ENCODE measurements at regions not wholly inside any gene's neighbourhood (a gene's known extent, or its start where the extent isn't known, plus 50 kb on each side); places are given as distances from the start of the nearest gene placed in this dataset.

DNA sequence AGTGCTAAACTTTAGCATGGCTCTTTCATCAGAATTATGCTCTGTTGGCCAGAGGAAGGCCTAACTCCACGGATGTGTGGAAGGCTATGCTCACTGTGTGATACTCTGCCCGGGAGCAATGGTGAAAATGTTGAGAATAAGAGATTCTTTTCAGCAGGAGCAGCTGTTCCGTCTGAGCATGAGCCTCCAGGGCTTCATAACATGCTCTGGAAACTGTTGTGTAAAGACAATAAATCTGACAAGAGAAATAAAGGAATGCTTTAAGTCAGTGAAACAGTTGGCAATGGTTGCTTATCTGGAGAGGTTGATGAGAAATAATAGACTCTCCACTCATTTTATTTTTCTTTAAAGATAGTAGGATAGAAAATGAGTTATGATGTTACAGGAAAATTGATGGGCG is 269.8 kb downstream of the DIPK2A start:
- Histone ChIP-seq H3K36me3 (ENCODE audit: control insufficient read depth, insufficient read depth, low read length) (no peaks in the 10 kb centered on the region), H3K27me3 (ENCODE audit: control insufficient read depth, insufficient read depth, low read length, poor library complexity, severe bottlenecking) (no peaks in the 10 kb centered on the region), H3K4me3 (ENCODE audit: insufficient read depth, low read depth, low read length) (no peak overlapping the region), H3K9me3 (ENCODE audit: control insufficient read depth, low read length) (no peaks in the 10 kb centered on the region), H3K27ac (ENCODE audit: insufficient read depth, low read depth, low read length, poor library complexity, severe bottlenecking) (no peak overlapping the region), H3K4me1 (ENCODE audit: control insufficient read depth, insufficient read depth, low read length) (no peaks in the 10 kb centered on the region)
- WGBS, 2 experiments, result 90 to 94% methylated on average over 4 of the region's 4 CpGs

DNA sequence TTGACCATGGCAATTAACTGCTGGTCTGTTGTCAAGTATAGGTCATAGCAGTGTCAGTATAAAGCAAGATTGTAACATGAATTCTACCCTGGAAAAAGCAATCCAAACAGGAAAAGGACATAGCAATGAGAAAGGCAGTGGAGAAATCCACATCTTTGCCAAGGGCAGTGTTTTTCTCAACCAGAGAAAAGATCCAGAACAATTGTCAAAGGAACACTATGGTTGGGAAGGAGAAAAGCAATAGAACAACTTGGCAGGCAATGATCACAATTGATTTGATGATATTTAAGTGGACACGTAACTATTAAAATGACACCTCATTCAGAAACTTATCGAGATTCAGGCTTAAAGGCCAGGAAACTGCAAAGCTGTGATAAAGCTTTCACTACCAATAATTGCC is 271.1 kb downstream of the DIPK2A start:
- 94 to 98% methylated on average over 2 of the region's 2 CpGs for WGBS, 2 experiments
- Histone ChIP-seq H3K36me3 (ENCODE audit: control insufficient read depth, insufficient read depth, low read length) (no peaks in the 10 kb centered on the region), H3K27ac (ENCODE audit: insufficient read depth, low read depth, low read length, poor library complexity, severe bottlenecking) (no peak overlapping the region), H3K27me3 (ENCODE audit: control insufficient read depth, insufficient read depth, low read length, poor library complexity, severe bottlenecking) (no peaks in the 10 kb centered on the region), H3K9me3 (ENCODE audit: control insufficient read depth, low read length) (no peaks in the 10 kb centered on the region), H3K4me3 (ENCODE audit: insufficient read depth, low read depth, low read length) (no peak overlapping the region), H3K4me1 (ENCODE audit: control insufficient read depth, insufficient read depth, low read length) (no peaks in the 10 kb centered on the region)

DNA sequence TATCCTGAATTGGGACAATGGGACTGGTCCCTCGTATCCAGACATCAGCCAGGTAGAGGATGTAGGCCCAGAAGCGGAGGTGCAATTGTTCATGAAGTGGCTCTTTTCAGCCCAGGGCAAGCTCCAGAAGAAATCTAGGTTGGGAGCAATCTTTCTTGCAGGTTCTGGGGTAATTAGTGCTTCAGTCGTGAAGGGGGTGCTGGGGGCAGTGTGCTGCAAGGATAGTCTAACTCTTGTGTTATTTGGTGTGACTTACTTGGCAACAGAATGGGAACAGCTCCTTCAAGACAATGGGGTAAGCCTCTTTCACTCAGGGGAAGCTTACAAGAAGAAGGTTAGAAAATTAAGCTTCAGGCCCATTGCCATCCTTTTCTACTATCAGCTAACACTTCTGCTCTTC is 273.0 kb downstream of the DIPK2A start:
- Histone ChIP-seq H3K36me3 (ENCODE audit: control insufficient read depth, insufficient read depth, low read length) (no peaks in the 10 kb centered on the region), H3K27ac (ENCODE audit: insufficient read depth, low read depth, low read length, poor library complexity, severe bottlenecking) (no peak overlapping the region), H3K27me3 (ENCODE audit: control insufficient read depth, insufficient read depth, low read length, poor library complexity, severe bottlenecking) (no peaks in the 10 kb centered on the region), H3K4me3 (ENCODE audit: insufficient read depth, low read depth, low read length) (no peak overlapping the region), H3K9me3 (ENCODE audit: control insufficient read depth, low read length) (no peaks in the 10 kb centered on the region), H3K4me1 (ENCODE audit: control insufficient read depth, insufficient read depth, low read length) (no peaks in the 10 kb centered on the region)
- 74 to 82% methylated on average over 3 of the region's 3 CpGs for WGBS, 2 experiments

DNA sequence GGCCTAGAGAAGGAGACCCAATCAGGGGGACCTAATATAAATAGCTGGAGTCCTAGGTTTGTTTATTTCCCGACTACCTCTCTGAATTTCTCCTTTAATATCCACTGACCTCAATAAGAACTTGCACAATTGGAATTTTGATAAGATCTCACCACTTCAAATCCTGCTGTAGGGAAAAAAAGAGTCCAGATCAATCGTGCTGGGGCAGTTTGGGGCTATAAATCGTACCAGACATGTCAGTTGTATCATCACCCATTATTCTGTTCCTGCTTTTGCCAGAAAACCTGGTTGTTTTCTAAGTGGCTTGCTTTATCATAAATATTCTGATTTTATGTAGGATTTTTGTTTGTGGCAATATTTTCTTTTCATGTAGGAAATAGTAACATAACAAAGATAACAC is 281.3 kb downstream of the DIPK2A start:
- 87 to 94% methylated on average over 3 of the region's 3 CpGs for WGBS, 2 experiments
- H3K27me3 ChIP-seq (ENCODE audit: control insufficient read depth, insufficient read depth, low read length, poor library complexity, severe bottlenecking), result no peaks in the 10 kb centered on the region
- H3K4me3 ChIP-seq (ENCODE audit: insufficient read depth, low read depth, low read length), result no peak overlapping the region
- no peak overlapping the region for H3K27ac ChIP-seq (ENCODE audit: insufficient read depth, low read depth, low read length, poor library complexity, severe bottlenecking)
- H3K36me3 ChIP-seq (ENCODE audit: control insufficient read depth, insufficient read depth, low read length), result no peaks in the 10 kb centered on the region
- no peaks in the 10 kb centered on the region for H3K4me1 ChIP-seq (ENCODE audit: control insufficient read depth, insufficient read depth, low read length)
- H3K9me3 ChIP-seq (ENCODE audit: control insufficient read depth, low read length), result no peaks in the 10 kb centered on the region

DNA sequence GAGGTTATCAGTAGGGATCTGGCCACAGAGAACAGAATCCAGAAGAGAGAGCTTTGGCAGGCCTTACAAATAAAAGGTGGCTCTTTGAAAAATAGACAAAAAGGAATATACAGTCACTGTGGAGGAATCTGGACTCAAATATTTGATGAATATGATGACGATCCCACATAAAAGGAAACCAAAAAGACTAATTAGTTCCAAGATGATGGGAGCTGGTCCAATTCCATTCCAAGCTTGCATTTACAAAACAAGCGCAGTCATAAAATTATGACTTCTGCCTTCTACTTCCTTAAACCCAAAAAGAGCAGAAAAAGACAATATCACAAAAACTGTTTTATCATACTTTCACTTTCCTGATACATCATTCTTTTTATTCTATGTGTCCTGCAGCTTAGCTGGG is 285.8 kb downstream of the DIPK2A start:
- Histone ChIP-seq H3K4me3 (ENCODE audit: insufficient read depth, low read depth, low read length) (no peak overlapping the region), H3K4me1 (ENCODE audit: control insufficient read depth, insufficient read depth, low read length) (no peaks in the 10 kb centered on the region), H3K9me3 (ENCODE audit: control insufficient read depth, low read length) (no peaks in the 10 kb centered on the region), H3K36me3 (ENCODE audit: control insufficient read depth, insufficient read depth, low read length) (no peaks in the 10 kb centered on the region), H3K27me3 (ENCODE audit: control insufficient read depth, insufficient read depth, low read length, poor library complexity, severe bottlenecking) (no peaks in the 10 kb centered on the region), H3K27ac (ENCODE audit: insufficient read depth, low read depth, low read length, poor library complexity, severe bottlenecking) (no peak overlapping the region)
- 48% methylated on average over 2 of the region's 2 CpGs for WGBS, 2 experiments

DNA sequence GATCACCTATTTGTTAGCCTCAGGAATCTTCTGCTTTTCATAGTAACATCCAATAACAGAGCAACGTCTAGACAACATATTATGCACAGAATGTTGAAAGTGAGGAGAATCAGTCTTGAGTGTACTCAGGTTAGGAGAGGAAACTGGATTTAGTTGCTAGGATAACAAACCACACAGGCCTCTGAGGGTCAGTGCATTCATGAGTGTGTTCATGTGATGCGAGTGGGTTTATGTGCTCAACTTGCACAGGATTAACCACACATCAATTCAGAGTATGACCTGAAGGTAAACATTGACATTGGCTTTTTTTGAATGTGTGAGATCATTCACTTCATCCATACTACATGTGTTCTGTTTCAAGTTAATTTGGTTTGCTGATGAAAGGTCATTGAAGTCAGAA is 287.6 kb downstream of the DIPK2A start:
- H3K36me3 ChIP-seq (ENCODE audit: control insufficient read depth, insufficient read depth, low read length), result no peaks in the 10 kb centered on the region
- H3K4me1 ChIP-seq (ENCODE audit: control insufficient read depth, insufficient read depth, low read length), result no peaks in the 10 kb centered on the region
- 100% methylated on average over 2 of the region's 2 CpGs for WGBS, 2 experiments
- no peak overlapping the region for H3K27ac ChIP-seq (ENCODE audit: insufficient read depth, low read depth, low read length, poor library complexity, severe bottlenecking)
- no peaks in the 10 kb centered on the region for H3K9me3 ChIP-seq (ENCODE audit: control insufficient read depth, low read length)
- H3K27me3 ChIP-seq (ENCODE audit: control insufficient read depth, insufficient read depth, low read length, poor library complexity, severe bottlenecking), result no peaks in the 10 kb centered on the region
- H3K4me3 ChIP-seq (ENCODE audit: insufficient read depth, low read depth, low read length), result no peak overlapping the region

DNA sequence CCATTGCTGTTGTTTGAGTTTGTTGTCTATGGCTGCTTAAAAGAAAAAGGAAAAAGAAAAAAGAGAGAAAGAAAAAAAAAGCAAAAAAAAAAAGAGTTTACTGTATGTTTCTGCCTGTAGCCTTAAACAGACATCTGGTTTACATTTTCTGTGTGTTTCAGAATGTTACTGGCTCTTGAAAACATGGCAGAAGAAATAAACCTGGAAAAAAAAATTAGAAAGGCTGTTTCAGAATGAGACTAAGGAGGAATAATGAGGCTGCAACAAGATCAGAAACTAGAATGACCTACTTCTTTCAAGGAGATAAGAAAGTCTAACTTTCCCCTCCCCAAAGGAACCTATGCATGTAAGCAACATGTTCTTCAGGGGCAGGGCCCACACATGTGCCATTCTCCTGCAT is 292.1 kb downstream of the DIPK2A start:
- H3K27ac ChIP-seq (ENCODE audit: insufficient read depth, low read depth, low read length, poor library complexity, severe bottlenecking), result no peak overlapping the region
- no peaks in the 10 kb centered on the region for H3K9me3 ChIP-seq (ENCODE audit: control insufficient read depth, low read length)
- no peaks in the 10 kb centered on the region for H3K27me3 ChIP-seq (ENCODE audit: control insufficient read depth, insufficient read depth, low read length, poor library complexity, severe bottlenecking)

DNA sequence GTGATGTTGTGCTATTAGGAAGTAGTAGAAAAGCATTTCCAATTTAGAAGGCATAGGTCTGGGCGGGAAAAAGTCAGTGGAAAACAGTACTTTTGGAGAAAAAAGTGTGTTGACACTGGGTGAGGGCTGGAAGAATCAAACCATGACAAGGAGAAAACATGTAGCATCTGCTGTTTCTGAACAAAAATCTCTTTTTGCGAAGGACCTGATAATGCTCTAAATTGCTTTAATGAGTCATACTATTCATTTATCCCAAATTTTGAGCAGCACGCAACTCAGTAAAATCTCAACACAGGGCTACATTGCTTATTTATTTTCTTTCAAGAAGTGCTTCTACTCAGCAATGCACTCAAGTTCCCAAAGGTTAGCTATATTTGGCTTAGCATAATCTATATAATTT is 292.7 kb downstream of the DIPK2A start:
- no peak overlapping the region for H3K27ac ChIP-seq (ENCODE audit: insufficient read depth, low read depth, low read length, poor library complexity, severe bottlenecking)
- WGBS, 2 experiments, result 95 to 98% methylated on average over 3 of the region's 3 CpGs
- no peaks in the 10 kb centered on the region for H3K36me3 ChIP-seq (ENCODE audit: control insufficient read depth, insufficient read depth, low read length)
- H3K9me3 ChIP-seq (ENCODE audit: control insufficient read depth, low read length), result no peaks in the 10 kb centered on the region
- no peak overlapping the region for H3K4me3 ChIP-seq (ENCODE audit: insufficient read depth, low read depth, low read length)
- no peaks in the 10 kb centered on the region for H3K4me1 ChIP-seq (ENCODE audit: control insufficient read depth, insufficient read depth, low read length)
- H3K27me3 ChIP-seq (ENCODE audit: control insufficient read depth, insufficient read depth, low read length, poor library complexity, severe bottlenecking), result no peaks in the 10 kb centered on the region

More for the DNA sequence above, 292.1 kb downstream of the DIPK2A start:
- Histone ChIP-seq H3K36me3 (ENCODE audit: control insufficient read depth, insufficient read depth, low read length) (no peaks in the 10 kb centered on the region), H3K4me1 (ENCODE audit: control insufficient read depth, insufficient read depth, low read length) (no peaks in the 10 kb centered on the region), H3K4me3 (ENCODE audit: insufficient read depth, low read depth, low read length) (no peak overlapping the region)

DNA sequence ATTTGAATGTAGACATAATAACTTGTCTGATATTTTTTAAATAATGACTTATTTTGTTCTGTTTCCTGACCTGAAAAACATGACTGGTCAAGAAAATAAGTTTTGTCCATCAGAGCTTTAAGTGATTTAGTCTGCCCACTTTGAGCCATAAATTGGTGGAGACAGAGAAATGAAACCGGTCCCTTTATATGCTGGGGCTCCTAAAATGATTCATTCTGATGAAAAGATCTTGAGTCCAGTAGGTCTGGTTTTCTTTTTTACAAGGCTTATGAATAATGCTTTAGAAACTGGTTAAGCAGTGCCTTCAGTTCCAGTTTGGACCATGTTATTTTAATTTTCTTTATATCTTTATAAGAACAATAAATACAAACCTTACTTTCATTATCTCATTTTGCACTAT is 293.2 kb downstream of the DIPK2A start:
- no peaks in the 10 kb centered on the region for H3K9me3 ChIP-seq (ENCODE audit: control insufficient read depth, low read length)
- no peak overlapping the region for H3K27ac ChIP-seq (ENCODE audit: insufficient read depth, low read depth, low read length, poor library complexity, severe bottlenecking)
- H3K4me1 ChIP-seq (ENCODE audit: control insufficient read depth, insufficient read depth, low read length), result no peaks in the 10 kb centered on the region
- H3K36me3 ChIP-seq (ENCODE audit: control insufficient read depth, insufficient read depth, low read length), result no peaks in the 10 kb centered on the region
- no peaks in the 10 kb centered on the region for H3K27me3 ChIP-seq (ENCODE audit: control insufficient read depth, insufficient read depth, low read length, poor library complexity, severe bottlenecking)
- 95 to 97% methylated on average over 1 of the region's 1 CpG for WGBS, 2 experiments
- no peak overlapping the region for H3K4me3 ChIP-seq (ENCODE audit: insufficient read depth, low read depth, low read length)

DNA sequence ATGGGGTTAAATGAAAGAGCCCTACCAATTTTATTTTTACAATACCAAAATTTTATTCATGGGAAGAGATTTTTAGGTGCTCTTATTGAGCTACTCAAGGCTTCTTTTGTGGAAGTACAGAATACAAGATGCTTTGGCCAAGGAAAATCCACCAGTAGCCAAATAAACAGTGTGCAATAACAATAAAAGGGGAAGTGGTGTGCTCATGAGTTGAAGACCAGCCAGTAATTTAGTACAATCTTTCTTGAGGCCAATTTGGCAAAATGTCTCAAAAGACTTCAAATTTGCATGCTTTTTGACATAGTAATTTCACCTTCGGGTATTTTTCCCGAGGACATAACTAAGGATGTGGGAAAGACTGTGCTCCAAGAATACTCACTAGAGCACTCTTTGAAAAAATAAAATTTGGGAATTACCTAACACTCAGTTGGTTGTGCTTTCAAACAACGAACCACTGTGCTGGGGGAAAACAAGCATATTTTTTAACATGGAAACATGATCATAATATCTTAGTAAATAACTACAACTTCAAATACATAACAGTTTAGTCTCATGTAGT is 294.0 kb downstream of the DIPK2A start:
- 90 to 100% methylated on average over 2 to 3 of the region's 3 CpGs for WGBS, 2 experiments
- H3K9me3 ChIP-seq (ENCODE audit: control insufficient read depth, low read length), result no peaks in the 10 kb centered on the region
- no peaks in the 10 kb centered on the region for H3K27me3 ChIP-seq (ENCODE audit: control insufficient read depth, insufficient read depth, low read length, poor library complexity, severe bottlenecking)
- H3K4me3 ChIP-seq (ENCODE audit: insufficient read depth, low read depth, low read length), result no peak overlapping the region
- H3K36me3 ChIP-seq (ENCODE audit: control insufficient read depth, insufficient read depth, low read length), result no peaks in the 10 kb centered on the region
- no peaks in the 10 kb centered on the region for H3K4me1 ChIP-seq (ENCODE audit: control insufficient read depth, insufficient read depth, low read length)
- no peak overlapping the region for H3K27ac ChIP-seq (ENCODE audit: insufficient read depth, low read depth, low read length, poor library complexity, severe bottlenecking)

DNA sequence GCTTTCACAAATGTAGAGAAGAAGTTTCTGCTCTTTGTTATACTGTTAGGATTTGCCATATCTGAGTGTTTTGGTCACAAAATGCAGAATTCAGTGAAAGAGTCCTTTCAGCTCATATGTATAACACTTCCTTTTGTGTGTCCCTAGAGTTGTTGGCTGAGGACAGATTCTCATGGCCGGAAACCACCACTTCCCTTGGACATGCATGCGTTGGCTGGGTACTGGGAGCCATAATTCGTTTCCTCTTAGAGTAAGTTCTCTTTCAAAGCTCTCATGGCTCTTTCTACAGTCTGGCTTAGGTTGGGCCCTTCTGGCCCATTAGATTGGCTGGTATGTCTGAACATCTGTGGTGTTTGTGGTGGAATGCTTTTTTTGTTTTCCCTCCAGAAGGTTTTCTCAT is 298.5 kb downstream of the DIPK2A start:
- Histone ChIP-seq H3K36me3 (ENCODE audit: control insufficient read depth, insufficient read depth, low read length) (no peaks in the 10 kb centered on the region), H3K4me3 (ENCODE audit: insufficient read depth, low read depth, low read length) (no peak overlapping the region), H3K4me1 (ENCODE audit: control insufficient read depth, insufficient read depth, low read length) (no peaks in the 10 kb centered on the region), H3K9me3 (ENCODE audit: control insufficient read depth, low read length) (no peaks in the 10 kb centered on the region), H3K27me3 (ENCODE audit: control insufficient read depth, insufficient read depth, low read length, poor library complexity, severe bottlenecking) (no peaks in the 10 kb centered on the region), H3K27ac (ENCODE audit: insufficient read depth, low read depth, low read length, poor library complexity, severe bottlenecking) (no peak overlapping the region)
- 93 to 96% methylated on average over 3 of the region's 3 CpGs for WGBS, 2 experiments

All from ectodermal cell (in vitro differentiated cells).